Small intestine (tissue), 7 donors: ENCODE measurements at regions not wholly inside any gene's neighbourhood (a gene's known extent, or its start where the extent isn't known, plus 50 kb on each side); places are given as distances from the start of the nearest gene placed in this dataset.
A peak's percentile ranks its signal among the peaks of the same experiment; 100 is the strongest.

ENCODE experiments used
- DNase-seq, 2 donors: peaks; one replicate each; pipeline versions ENCODE4 v3.0.0 to v3.0.0-alpha.2; 2013
- FAIRE-seq: peaks from 2 replicates; lab custom pipeline; 2012; peaks lifted over from hg19 to GRCh38; lab: Jason Lieb, UNC
- H3K27ac ChIP-seq, 3 donors: one replicate each; pipeline ENCODE4 v1.5.1; 2013; ENCODE audit warnings: low read length in 2 of 3, mild to moderate bottlenecking in 2 of 3, control low read depth in 1 of 3, inconsistent platforms in 1 of 3, low read depth in 1 of 3, moderate library complexity in 1 of 3
- H3K27me3 ChIP-seq, 3 donors: one replicate each; pipeline ENCODE4 v1.6.1; 2013; ENCODE audit warnings: low read length in 3 of 3, inconsistent platforms in 1 of 3; ENCODE audit not compliant: control insufficient read depth in 3 of 3, insufficient read depth in 3 of 3
- H3K36me3 ChIP-seq, 3 donors: one replicate each; pipeline ENCODE4 v1.6.1; 2013; ENCODE audit warnings: low read length in 3 of 3, inconsistent platforms in 1 of 3, low read depth in 1 of 3, mild to moderate bottlenecking in 1 of 3, moderate library complexity in 1 of 3; ENCODE audit not compliant: control insufficient read depth in 3 of 3, insufficient read depth in 2 of 3
- H3K4me1 ChIP-seq, 3 donors: one replicate each; pipeline ENCODE4 v1.6.1; 2013; ENCODE audit warnings: low read length in 2 of 3, inconsistent platforms in 1 of 3, low read depth in 1 of 3, mild to moderate bottlenecking in 1 of 3, moderate library complexity in 1 of 3; ENCODE audit not compliant: control insufficient read depth in 3 of 3, insufficient read depth in 2 of 3
- H3K4me3 ChIP-seq, 3 donors: one replicate each; pipeline ENCODE4 v1.5.1; 2013; ENCODE audit warnings: low read length in 3 of 3, control low read depth in 1 of 3, inconsistent platforms in 1 of 3, low read depth in 1 of 3, mild to moderate bottlenecking in 1 of 3, moderate library complexity in 1 of 3
- H3K9me3 ChIP-seq, 2 donors: one replicate each; pipeline ENCODE4 v1.6.1; 2013; ENCODE audit warnings: low read depth in 1 of 2, low read length in 1 of 2; ENCODE audit not compliant: control insufficient read depth in 2 of 2, insufficient read depth in 1 of 2
- WGBS, 3 donors: extraction: QIAGEN DNeasy Blood & Tissue Kit; methylation state at CpG; one replicate each; pipeline ENCODE4 v1.1.7; 2013; 5-methylcytosine and 5-hydroxymethylcytosine counted together
- donor health status: healthy with polysubstance abuse.
- donor health status: control.
- donor health status: control.
- donor health status: Bipolar disorder and iron deficiency.
- donor health status: healthy.

GRCh38 chr15:31272558-31273257, 53.9 kb upstream of the KLF13 start:
- Histone ChIP-seq H3K4me3 (no peak overlapping the region), H3K9me3 (no peaks in the 10 kb centered on the region), H3K36me3 (no peaks in the 10 kb centered on the region), H3K4me1 (peaks cover 0 to 49% (median 0%) of the 10 kb centered on the region in 3 donors), H3K27me3 (peaks cover 0 to 2% (median 0%) of the 10 kb centered on the region in 3 donors), H3K27ac (peak overlapping the region in 2 of 3 donors; percentile 1 to 69)
- FAIRE-seq = no peak
- WGBS, 3 donors = 40 to 66% (median 54%) methylated on average over 12 to 14 of the region's 14 CpGs
- peak; percentile 70 to 86 for DNase-seq

- H3K4me3 ChIP-seq = no peak overlapping the region
- DNase-seq (no peak), FAIRE-seq (no peak)
- peaks cover 0 to 2% (median 0%) of the 10 kb centered on the region in 3 donors for H3K27me3 ChIP-seq
- WGBS, 3 donors = 88 to 91% (median 88%) methylated on average over 20 of the region's 20 CpGs
- H3K9me3 ChIP-seq = no peaks in the 10 kb centered on the region
- peak overlapping the region in 1 of 3 donors; percentile 69 for H3K27ac ChIP-seq
- H3K36me3 ChIP-seq = no peaks in the 10 kb centered on the region
- peaks cover 0 to 44% (median 0%) of the 10 kb centered on the region in 3 donors for H3K4me1 ChIP-seq
Observed at GRCh38 chr15:31273258-31273941, 53.2 kb upstream of the KLF13 start.

GRCh38 chr15:31274496-31275330, 51.9 kb upstream of the KLF13 start:
- FAIRE-seq (no peak), DNase-seq (no peak)
- H3K9me3 ChIP-seq = no peaks in the 10 kb centered on the region
- H3K27ac ChIP-seq = no peak overlapping the region
- WGBS, 3 donors = 48 to 65% (median 56%) methylated on average over 14 of the region's 14 CpGs
- peaks cover 0 to 35% (median 0%) of the 10 kb centered on the region in 3 donors for H3K4me1 ChIP-seq
- no peaks in the 10 kb centered on the region for H3K36me3 ChIP-seq
- H3K27me3 ChIP-seq = peaks cover 0 to 2% (median 0%) of the 10 kb centered on the region in 3 donors
- H3K4me3 ChIP-seq = no peak overlapping the region

- H3K36me3 ChIP-seq = no peaks in the 10 kb centered on the region
- 90 to 92% (median 91%) methylated on average over 17 of the region's 17 CpGs for WGBS, 3 donors
- peaks cover 0 to 2% (median 0%) of the 10 kb centered on the region in 3 donors for H3K27me3 ChIP-seq
- H3K27ac ChIP-seq = no peak overlapping the region
- no peak overlapping the region for H3K4me3 ChIP-seq
- H3K4me1 ChIP-seq = peaks cover 0 to 37% (median 0%) of the 10 kb centered on the region in 3 donors
- H3K9me3 ChIP-seq = no peaks in the 10 kb centered on the region
- FAIRE-seq = no peak
- DNase-seq = no peak
Observed at GRCh38 chr15:31275331-31276262, 51.0 kb upstream of the KLF13 start.

- Histone ChIP-seq H3K27me3 (peaks cover 0 to 2% (median 0%) of the 10 kb centered on the region in 3 donors), H3K4me3 (no peak overlapping the region), H3K9me3 (no peaks in the 10 kb centered on the region), H3K27ac (no peak overlapping the region), H3K4me1 (peaks cover 0 to 38% (median 0%) of the 10 kb centered on the region in 3 donors), H3K36me3 (no peaks in the 10 kb centered on the region)
- 82 to 88% (median 85%) methylated on average over 8 of the region's 8 CpGs for WGBS, 3 donors
- FAIRE-seq = no peak
- no peak for DNase-seq
Observed at GRCh38 chr15:31276596-31277298, 49.9 kb upstream of the KLF13 start.
